IMR-90 (cell line): ENCODE measurements at regions not wholly inside any gene's neighbourhood (a gene's known extent, or its start where the extent isn't known, plus 50 kb on each side); places are given as distances from the start of the nearest gene placed in this dataset.

Experiments
- CEBPB ChIP-seq: IDR thresholded peaks from 2 replicates; pipeline ENCODE4 v1.6.1; 2012; ENCODE audit warnings: low read depth, low read length, improper control_type of control experiment
- FOS ChIP-seq: fragments of 150-350 bp; IDR thresholded peaks from 2 replicates; pipeline ENCODE4 v1.6.1; 2016; ENCODE audit warnings: low read depth, low read length
- MAFK ChIP-seq: IDR thresholded peaks from 2 replicates; pipeline ENCODE4 v1.6.1; 2012; ENCODE audit warnings: low read depth, low read length, improper control_type of control experiment
- MAZ ChIP-seq: IDR thresholded peaks from 2 replicates; pipeline ENCODE4 v1.6.1; 2012; ENCODE audit warnings: low read depth, mild to moderate bottlenecking, low read length, improper control_type of control experiment, moderate library complexity, borderline replicate concordance
- MXI1 ChIP-seq: IDR thresholded peaks from 2 replicates; pipeline ENCODE4 v1.6.1; 2012; ENCODE audit warnings: low read depth, mild to moderate bottlenecking, low read length, moderate library complexity, borderline replicate concordance
- POLR2A ChIP-seq: IDR thresholded peaks from 2 replicates; pipeline ENCODE4 v1.6.1; 2012; ENCODE audit warnings: mild to moderate bottlenecking, low read depth, low read length
- RAD21 ChIP-seq: IDR thresholded peaks from 2 replicates; pipeline ENCODE4 v1.6.1; 2012; ENCODE audit warnings: low read length, improper control_type of control experiment
- RCOR1 ChIP-seq: IDR thresholded peaks from 2 replicates; pipeline ENCODE4 v1.6.1; 2012; ENCODE audit warnings: mild to moderate bottlenecking, low read length, improper control_type of control experiment; ENCODE audit not compliant: insufficient replicate concordance
- RFX5 ChIP-seq: IDR thresholded peaks from 2 replicates; pipeline ENCODE4 v1.8.0; 2012; ENCODE audit warnings: low read depth, mild to moderate bottlenecking, low read length, moderate library complexity
- USF2 ChIP-seq: fragments of 150-350 bp; IDR thresholded peaks from 2 replicates; pipeline ENCODE4 v1.6.1; 2017; ENCODE audit warnings: mild to moderate bottlenecking, antibody characterized with exemption, low read length, low read depth
- TF ChIP-seq, protein P1 (sequence below): conservative IDR thresholded peaks from 2 replicates; pipeline ENCODE4 v1.5.1; 2012; ENCODE audit warnings: mild to moderate bottlenecking, low read depth, low read length, improper control_type of control experiment
- TF ChIP-seq, protein P2 (sequence below): fragments of 150-350 bp; IDR thresholded peaks from 2 replicates; pipeline ENCODE4 v1.6.1; 2016; ENCODE audit warnings: low read depth, mild to moderate bottlenecking, low read length, moderate library complexity, borderline replicate concordance

DNA sequence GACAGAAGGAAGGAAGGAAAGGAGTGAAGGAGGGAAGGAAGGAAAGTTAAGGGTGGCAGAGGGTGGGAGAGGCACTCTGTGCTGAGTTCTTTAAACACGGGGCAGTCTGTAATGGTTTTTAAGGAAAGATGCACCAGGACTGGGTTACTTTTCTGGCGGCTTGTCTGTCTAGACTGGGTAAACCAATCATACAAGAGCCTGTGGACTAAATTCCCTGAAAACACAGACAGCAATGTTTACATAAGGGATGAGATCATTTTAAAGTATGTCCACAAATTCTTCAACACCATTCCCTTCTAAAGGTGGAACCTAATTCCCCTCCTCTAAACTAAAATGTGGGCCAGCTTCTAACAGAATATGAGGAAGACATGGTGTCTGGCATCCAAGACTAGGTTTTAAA is 235.5 kb upstream of the IGF1R start:
- TF ChIP-seq, protein P1, sequence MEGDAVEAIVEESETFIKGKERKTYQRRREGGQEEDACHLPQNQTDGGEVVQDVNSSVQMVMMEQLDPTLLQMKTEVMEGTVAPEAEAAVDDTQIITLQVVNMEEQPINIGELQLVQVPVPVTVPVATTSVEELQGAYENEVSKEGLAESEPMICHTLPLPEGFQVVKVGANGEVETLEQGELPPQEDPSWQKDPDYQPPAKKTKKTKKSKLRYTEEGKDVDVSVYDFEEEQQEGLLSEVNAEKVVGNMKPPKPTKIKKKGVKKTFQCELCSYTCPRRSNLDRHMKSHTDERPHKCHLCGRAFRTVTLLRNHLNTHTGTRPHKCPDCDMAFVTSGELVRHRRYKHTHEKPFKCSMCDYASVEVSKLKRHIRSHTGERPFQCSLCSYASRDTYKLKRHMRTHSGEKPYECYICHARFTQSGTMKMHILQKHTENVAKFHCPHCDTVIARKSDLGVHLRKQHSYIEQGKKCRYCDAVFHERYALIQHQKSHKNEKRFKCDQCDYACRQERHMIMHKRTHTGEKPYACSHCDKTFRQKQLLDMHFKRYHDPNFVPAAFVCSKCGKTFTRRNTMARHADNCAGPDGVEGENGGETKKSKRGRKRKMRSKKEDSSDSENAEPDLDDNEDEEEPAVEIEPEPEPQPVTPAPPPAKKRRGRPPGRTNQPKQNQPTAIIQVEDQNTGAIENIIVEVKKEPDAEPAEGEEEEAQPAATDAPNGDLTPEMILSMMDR, result no peak
- TF ChIP-seq POLR2A (no peak), USF2 (no peak), RAD21 (no peak), CEBPB (no peak), RCOR1 (no peak), MAFK (no peak), RFX5 (no peak), MAZ (no peak), FOS (no peak), MXI1 (no peak)
- TF ChIP-seq, protein P2, sequence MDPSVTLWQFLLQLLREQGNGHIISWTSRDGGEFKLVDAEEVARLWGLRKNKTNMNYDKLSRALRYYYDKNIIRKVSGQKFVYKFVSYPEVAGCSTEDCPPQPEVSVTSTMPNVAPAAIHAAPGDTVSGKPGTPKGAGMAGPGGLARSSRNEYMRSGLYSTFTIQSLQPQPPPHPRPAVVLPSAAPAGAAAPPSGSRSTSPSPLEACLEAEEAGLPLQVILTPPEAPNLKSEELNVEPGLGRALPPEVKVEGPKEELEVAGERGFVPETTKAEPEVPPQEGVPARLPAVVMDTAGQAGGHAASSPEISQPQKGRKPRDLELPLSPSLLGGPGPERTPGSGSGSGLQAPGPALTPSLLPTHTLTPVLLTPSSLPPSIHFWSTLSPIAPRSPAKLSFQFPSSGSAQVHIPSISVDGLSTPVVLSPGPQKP, result no peak
